ENCODE measurements at regions not wholly inside any gene's neighbourhood (a gene's known extent, or its start where the extent isn't known, plus 50 kb on each side); places are given as distances from the start of the nearest gene placed in this dataset.
"Not testable (repeated sequence)": the region's sequence is repeated elsewhere in the genome, so short reads cannot be mapped to it uniquely, and the experiment has no call there.

DNA sequence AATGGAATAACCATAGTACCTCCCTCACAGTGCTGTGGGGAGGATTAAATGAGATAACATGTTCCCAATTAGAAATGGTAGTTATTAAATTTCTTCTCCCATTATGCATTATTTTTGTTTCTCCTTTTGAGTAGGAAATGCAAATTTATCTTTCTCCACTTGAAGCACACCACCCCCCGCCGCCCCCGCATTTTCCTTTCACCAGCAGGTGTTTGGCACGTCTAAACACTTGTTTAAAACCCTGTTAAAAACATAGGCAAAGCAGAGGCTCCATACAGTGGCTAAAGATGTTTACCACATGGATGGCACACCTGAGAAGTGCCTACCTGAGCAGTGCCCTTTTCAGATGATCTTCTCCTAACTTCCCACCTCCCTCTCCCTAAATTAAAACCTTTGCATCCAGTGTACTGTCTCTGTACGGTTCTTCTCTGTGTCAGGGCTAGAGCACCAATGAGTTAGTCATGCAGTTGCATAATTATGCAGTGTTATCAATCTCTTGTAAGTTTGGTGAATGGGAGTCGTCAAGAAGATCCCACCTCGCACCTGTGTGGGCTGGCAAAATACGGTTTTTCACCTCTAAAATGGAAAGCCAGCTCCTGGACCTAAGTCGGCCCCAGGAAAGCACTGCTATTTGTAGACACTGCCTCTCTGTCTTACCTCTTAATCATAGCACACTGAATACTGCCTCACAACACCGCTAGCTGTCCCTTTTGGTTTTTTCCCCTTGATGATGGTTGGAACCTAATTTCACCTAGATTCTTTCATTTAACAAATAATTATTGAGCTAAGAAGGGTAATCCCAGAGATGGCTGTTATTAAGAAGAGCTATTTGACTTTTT lies 122.0 kb downstream of the CT47B1 start:
- no peak for DNase-seq (ENCODE audit: low read depth)

DNA sequence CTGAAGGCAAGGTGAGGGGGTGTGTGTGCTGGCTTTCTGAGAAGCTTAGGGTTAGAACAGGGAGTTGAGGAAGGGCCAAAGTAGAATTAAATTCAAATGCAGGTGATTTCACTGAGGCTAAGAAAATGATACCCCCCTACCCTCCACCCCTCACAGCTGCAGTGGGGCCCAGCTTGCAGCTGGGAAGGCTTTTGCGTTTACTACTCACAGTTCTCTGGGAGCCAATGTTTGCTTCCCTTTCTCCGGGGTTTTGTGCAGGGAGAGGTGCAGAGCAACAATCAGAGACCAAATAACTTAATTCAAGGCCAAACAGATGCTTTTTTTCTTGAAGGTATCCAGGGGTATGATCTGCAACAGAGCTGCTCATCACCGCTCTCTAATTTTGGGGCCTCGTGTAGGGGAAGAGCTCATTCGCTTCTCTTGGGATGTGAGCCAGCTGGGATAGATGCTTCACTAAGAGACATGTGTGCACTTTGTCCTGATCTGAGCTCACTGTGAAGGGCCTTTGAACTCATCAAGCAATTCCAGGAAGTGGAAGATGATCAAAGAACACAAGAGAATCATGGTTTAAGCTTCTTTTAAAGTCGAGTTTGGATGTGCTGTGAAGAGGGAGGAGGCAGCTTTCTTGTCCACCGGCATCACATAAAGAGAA lies 122.7 kb upstream of the C1GALT1C1 start:
- no peak for DNase-seq (ENCODE audit: low read depth)

DNA sequence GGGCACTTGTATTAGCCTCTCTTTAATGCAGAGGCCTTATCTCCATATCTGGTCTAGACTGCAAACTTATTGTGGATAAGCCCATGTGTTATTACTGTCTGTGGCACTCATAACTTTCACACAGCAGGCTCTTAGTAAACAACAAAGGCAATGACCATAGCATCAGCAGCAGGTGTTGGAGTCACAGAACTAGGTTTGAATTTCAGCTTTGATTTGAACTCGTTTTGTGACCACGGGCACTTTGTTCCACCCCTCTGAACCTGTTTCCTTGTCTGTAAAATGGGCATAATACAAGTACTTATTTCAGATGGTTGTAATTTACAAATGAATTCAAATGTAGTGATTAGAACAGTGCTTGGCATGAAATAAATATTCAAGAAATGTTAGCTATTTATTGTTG lies 121.8 kb upstream of the C1GALT1C1 start:
- DNase-seq (ENCODE audit: low read depth): no peak

DNA sequence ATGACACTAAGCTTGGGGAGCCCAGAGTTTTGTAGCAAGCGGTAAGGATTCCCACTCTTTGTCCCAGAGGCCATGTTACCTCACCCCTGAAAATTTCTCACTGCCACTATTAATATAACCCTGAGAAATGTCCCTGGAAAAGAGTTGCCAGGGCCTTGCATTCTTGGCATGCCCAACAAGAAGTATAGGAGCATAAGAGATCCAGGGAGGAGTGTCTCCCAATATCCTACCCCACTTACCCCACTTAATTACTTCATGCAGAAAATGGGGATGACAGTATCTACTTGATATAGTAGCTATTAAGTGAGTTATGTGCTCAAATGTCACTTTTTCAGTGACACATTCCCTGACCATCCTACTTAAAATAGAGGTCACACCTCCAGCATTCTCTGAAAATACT lies 120.5 kb upstream of the C1GALT1C1 start:
- DNase-seq (ENCODE audit: low read depth): no peak

DNA sequence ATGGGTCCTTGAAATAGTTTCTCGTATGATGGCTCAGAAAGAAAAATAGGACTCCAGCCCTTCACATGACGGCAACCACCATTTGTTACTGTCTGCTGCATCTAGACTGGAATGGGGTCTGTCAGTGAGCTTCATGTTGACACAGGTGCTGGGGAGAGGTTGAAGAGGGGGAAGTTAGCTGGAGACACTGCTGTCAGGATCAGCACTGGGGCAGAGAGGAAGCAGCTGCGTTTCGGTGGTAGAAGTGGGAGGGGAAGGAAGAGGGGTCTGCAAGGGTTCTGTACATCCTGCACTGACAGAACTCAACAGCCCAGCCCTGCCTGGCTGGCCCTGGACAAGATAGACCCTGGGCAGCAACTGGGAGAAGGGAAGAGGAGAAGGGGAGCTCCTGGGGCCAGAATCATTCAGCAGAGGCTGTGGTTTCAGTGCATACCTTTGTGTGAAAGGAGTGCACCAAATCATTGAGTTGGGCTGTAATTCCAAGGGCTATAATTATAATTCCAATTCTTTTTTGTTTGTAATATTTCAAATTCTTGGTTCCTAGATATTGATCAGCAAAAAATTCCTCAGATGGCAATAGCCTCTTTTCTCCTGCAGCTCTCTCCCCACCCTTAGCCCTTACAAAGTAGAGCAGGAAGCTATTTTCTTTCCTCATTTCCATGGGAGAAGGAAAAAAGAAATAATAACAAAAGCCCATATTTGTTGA lies 119.4 kb upstream of the C1GALT1C1 start:
- no peak for DNase-seq (ENCODE audit: low read depth)

DNA sequence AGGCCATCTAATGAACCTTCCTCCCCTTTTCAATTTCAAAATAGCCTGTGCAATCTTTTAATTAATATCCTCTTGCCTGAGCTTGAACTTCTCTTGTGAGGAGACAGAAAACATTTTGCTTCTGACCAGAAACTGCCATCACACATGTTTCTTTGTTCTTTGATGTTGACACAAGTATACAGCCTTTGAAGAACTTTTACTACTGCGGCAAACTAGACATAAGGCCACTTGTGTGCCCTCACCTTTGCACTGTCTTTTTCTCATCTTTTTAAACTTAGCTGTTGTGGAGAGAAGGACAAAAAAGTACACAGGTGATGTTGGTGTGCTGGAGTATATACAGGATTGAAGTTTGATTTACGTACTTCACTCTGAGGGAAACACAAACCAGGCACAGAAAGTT lies 116.3 kb upstream of the C1GALT1C1 start:
- DNase-seq (ENCODE audit: low read depth): no peak

DNA sequence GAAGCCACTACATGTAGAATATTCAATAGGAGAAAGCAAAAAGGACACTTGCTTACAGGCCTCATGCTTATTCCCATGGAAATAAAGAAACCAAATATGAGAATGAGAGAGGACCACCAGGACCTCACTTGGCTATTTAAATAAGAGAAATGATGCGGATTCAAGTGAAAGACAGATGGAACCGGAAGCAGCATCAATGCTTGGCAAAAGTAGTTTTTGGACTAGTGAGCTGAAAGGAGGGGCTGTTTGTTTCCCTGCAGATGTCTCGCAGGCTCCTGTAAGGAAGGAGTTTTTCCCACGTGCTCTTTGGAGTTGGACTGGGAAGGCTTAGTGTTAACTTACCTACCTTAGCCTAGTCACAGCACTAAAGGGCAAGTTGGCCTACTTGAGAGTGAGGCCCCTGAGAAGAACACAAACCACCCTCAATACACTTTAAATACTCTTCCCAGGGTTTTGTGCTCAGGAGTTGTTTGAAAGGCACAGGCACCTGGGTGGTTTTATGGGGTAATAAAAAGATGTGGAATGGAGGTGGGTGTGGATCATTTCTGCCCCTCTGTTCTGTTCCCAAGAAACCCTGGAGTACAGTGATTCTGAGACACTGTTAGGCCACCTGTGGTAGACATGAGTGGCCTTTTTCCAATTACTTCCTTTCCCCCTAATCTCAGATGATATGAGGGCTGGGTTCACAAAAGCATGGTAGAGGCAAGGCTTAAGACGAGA lies 113.3 kb upstream of the C1GALT1C1 start:
- no peak for DNase-seq (ENCODE audit: low read depth)

DNA sequence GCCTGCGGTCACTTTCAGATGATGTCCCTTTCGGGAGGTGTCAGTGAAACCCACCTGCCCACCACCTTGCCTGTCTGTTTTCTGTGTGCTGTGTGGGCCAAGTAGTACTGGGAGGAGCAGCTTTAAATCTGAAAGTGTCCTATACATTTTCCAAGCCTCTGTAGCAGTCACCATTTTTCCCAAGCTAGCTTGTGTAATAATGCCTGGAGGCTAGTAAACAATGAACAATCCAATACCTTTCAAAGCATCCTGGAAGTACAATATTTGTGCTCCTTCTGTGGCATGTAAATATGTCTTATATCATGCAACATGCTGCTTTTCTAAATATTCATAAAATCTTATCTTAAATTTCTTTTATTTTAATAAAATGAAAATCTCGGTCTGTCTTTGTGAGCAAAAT lies 111.6 kb upstream of the C1GALT1C1 start:
- no peak for DNase-seq (ENCODE audit: low read depth)

DNA sequence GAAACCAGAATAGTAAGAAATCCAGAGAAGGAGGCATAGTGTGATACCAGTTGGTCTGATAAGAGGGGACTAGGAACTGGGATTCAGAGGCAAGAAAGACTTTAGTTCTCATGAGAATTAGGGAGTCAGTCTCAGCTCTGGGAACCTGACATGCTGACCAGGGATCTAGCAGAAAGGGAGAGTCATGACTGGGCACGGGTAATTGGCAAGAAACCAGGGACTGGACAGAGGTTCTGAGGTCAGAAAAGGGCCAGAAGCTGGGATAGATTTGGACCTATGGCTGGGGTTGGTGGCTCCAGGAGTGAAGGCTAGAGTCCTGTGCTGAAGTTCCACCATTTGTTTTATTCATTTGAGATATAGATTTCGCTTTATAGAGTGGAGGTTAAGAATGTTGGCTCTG lies 110.2 kb upstream of the C1GALT1C1 start:
- peak; percentile 29 for DNase-seq (ENCODE audit: low read depth)

DNA sequence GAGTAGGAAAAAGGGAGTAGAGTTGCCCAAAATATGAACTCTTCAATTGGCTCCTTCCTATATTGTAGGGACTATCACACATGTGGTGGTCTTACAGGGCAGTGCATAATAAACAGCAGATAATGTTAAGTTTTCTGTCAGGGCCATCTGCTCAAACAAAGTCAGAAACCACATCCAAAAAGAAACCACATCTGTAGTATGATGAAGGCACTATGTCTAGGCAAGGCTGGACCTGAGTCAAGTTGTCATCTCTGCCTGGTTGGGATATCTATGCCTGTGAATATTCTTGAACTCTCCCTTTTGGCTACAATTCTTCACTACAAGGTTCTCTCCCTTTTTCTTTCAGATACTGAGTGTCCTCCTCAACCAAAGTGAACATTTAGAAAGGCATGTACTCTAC lies 109.4 kb upstream of the C1GALT1C1 start:
- DNase-seq (ENCODE audit: low read depth): peak; percentile 60

DNA sequence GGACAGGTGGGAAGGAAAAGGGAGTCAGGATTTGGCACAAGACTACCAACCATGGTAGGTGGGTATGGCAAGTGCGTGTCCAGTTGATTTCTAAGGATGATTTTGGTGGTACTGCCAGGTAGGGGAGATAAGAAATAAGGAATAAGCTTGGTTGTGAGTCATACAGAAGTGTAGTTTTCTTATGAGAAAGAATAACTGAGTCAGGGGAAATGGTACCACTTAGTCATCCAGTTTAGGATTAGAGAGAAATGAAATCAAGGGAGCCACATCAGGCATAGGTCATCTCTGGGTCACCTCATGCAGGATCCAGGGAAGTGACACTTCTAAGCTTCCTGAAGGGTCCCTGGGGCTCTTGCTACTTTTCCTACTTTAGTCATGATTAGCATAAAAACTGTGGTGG lies 107.1 kb upstream of the C1GALT1C1 start:
- peak; percentile 68 for DNase-seq (ENCODE audit: low read depth)

DNA sequence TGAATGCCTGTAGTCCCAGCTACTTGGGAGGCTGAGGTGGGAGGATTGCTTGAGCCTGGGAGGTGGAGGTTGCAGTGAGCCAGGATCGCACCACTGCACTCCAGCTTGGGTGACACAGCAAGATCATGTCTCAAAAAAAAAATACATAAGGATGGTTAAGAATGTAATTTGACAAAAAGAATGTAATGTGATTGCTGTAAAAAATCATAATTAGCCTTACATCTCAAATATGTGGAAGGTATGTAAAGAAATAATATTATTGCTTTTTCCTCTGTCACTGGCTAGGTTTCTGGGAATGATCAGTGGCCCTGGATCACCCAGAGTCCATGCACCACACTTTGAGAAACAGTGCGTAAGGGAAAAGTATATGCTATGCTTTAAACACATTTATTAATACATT lies 106.1 kb upstream of the C1GALT1C1 start:
- no peak for DNase-seq (ENCODE audit: low read depth)

DNA sequence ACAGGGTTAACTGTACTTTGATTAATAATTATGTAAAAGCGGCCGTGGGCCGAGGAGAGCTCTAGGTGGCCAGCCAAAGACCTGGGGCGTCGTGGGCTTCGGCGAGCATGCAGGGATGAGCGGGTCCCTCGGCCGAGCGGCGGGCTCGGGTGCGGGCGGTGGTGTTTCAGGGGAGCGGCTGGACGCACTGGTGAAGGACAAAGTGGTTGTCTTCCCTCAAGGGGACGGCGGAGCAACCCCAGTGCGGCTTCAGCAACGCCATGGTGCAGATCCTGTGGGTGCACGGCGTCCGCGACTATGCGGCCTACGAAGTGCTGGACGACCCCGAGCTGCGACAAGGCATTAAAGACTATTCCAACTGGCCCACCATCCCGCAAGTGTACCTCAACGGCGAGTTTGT lies 103.0 kb upstream of the C1GALT1C1 start:
- DNase-seq (ENCODE audit: low read depth): no peak

DNA sequence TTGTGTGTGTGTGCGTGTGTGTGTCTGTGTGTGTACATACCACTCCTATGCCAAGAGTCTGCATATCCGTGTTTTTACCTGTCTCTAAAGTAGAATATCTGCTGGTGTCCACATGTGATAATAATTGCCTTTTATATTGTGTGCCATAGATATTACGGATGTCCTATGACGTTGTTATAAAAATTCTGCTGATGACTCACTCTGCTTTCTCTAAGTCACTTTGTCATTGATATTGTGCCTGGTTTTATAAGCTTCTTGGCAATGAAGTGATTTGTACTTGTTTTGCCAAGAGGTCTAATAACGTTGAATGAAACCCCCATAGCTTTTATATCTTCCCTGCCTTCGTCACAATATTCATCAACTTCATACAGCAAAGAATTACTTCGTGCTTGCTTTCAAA lies 102.6 kb upstream of the C1GALT1C1 start:
- DNase-seq (ENCODE audit: low read depth): no peak

DNA sequence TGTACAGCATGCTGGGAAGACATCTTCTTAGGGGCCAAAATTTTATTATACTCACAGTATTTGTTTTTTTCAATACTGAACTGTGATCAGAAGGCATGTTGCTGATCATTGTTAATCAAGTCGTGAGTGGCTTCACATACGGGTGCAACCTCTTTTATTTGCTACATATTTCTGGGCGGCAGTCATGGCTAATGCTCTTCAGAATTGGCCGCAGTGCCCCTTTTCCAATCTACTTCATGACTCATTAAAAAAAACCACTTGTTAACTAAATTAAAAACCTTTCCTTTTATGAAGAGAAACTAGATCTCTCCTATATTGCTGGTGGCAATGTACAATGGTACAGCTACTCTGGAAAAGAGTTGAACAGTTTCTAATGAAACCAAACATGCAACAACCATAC lies 101.5 kb upstream of the C1GALT1C1 start:
- DNase-seq (ENCODE audit: low read depth): peak; percentile 42

DNA sequence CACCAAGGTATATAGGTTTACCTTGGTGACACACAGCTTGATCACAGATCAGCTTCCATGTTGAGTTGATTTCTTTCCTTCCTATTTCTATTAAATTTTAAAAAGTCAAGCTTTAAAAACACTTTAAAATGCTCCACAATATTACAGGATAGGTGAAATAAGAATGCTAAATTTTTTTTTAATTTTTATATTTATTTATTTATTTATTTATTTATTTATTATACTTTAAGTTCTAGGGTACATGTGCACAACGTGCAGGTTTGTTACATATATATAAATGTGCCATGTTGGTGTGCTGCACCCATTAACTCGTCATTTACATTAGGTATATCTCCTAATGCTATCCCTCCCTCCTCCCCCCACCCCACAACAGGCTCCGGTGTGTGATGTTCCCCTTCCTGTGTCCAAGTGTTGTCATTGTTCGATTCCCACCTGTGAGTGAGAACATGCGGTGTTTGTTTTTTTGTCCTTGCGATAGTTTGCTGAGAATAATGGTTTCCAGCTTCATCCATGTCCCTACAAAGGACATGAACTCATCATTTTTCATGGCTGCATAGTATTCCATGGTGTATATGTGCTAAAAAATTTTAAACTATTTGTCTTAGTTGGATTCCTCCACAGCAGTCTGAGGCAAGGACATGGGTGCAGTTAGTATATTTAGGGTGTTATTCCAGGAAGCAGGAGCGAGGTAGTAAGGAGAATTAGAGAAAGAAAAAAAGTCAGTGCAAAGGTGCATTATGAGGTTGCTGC lies 99.8 kb upstream of the C1GALT1C1 start:
- DNase-seq (ENCODE audit: low read depth): not testable (repeated sequence)

DNA sequence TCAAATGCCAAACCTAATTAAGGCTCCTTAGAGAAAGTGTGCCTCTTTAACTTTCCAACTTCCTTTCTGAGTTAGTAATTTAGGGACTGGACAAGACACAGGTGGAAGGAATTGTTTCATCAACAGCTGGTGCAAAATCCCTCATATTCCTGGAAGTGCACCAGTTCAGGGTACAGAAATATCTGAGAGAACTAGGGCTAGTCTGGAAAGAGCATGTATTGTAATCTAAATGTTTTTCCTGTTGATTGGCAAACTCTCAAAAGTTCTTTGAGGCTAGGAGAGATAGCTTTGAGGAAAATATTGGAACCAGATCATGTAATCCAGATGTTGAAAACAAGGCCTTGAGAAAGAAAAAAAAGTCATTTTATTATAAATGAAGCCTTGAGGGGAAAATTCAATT lies 98.1 kb upstream of the C1GALT1C1 start:
- DNase-seq (ENCODE audit: low read depth): peak; percentile 49

DNA sequence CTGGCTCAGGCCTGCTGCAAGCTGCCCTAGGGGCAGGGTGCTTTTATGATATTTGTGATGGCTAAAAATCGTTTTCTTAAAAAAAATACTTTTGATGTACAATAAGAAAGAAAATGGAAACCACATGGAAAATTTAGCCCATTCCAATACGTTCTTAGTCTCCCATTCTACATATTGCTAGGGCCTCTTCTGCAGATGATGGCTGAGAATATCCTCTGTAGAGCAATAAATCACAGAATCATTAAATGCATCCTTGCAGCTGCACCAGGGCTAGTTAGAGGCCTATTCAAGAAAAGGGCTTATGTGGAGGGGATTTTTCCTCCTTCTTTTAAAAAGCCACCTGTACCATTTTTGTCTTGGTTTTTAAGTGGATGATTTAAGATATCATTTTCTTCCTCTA lies 97.6 kb upstream of the C1GALT1C1 start:
- DNase-seq (ENCODE audit: low read depth): no peak

DNA sequence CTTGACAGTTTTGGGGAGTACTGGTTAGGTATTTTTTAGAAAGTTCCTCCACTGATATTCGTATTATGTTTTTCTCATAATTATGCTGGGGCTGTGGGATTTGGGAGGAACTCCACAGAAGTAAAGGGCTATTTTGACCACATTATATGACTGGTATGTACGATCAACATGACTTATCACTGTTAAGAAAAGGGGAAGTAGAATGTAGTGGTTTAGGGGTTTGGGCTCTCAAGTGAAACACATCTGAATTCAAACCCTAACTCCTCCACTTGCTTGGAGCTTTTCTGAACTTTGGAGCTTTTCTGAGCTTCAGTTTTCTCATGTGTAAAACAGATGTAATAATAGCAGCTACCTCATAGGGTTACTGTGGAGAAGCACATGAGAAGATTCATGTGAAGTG lies 96.4 kb upstream of the C1GALT1C1 start:
- no peak for DNase-seq (ENCODE audit: low read depth)

DNA sequence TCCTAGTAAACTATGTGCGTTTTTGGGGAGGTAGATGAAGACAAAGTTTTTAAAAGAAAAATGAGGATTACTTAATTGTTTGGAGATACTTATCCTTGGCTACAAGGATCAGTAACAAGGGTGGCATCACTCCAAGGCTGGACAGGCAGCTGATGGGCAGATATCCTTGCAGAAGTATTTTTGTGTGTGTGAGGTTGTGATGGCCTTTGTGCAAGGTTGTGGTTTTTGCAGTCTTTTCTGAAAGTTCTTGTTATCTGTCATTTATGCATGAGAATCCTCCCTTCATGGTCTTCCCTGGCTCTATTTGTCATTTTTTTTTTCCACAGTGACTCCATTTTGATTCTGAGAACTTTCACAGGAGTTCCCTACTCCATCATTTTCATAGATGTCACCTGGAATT lies 96.0 kb upstream of the C1GALT1C1 start:
- DNase-seq (ENCODE audit: low read depth): no peak

DNA sequence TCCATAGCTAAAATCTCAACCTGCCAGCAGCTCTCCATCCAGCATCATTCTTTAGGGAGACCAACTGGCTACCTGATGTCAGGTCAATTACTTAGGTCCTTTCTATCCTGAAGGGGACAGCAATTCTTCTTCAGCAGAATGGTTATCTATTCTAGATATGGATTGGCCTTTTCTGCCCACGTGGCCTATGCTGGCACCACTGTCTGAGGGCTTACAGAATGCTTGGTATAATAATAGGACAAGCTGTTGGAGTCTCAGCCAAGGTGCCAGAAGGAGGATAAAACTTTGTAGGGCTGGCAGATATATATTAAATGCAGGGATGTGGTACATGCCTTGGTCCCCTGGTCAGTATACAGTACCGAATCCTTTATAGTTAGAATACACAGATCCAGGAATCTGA lies 89.8 kb upstream of the C1GALT1C1 start:
- DNase-seq (ENCODE audit: low read depth): no peak

DNA sequence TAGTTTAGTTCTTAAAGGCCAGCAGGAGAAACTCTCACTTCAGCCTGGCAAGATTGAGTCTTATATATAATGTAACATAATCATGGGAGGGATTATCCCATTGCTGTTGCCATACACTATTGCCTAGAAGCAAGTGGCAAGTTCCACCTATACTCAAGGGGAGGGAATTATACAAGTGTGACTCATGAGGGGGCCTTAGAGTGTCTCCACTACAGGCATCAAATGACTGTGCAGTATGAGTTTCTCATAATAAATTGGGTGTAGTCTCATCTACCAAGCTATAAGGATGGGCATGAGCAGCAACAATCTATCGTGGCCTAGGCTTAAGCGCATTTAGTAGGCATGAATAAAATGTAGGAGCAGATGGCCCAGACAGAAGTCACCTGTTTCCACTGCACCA lies 89.1 kb upstream of the C1GALT1C1 start:
- no peak for DNase-seq (ENCODE audit: low read depth)

All from RPMI7951 (cell line).